ENCODE measurements at regions not wholly inside any gene's neighbourhood (a gene's known extent, or its start where the extent isn't known, plus 50 kb on each side); places are given as distances from the start of the nearest gene placed in this dataset.
"Not testable (repeated sequence)": the region's sequence is repeated elsewhere in the genome, so short reads cannot be mapped to it uniquely, and the experiment has no call there.

- intact Hi-C loops (cut with DNase I) = no loop called here
Observed at GRCh38 chr12:73158341-73158740, 886.2 kb downstream of the TRHDE start.

GRCh38 chr12:73159954-73160353 is 887.8 kb downstream of the TRHDE start:
- intact Hi-C loops (cut with DNase I) = no loop called here

More at GRCh38 chr12:73158341-73158740, 886.2 kb downstream of the TRHDE start:
- no peak for DNase-seq

GRCh38 chr12:73161970-73162369 is 889.8 kb downstream of the TRHDE start:
- DNase-seq = no peak
- intact Hi-C loops (cut with DNase I) = no loop called here

More at GRCh38 chr12:73159954-73160353, 887.8 kb downstream of the TRHDE start:
- DNase-seq = no peak

- DNase-seq = no peak
- intact Hi-C loops (cut with DNase I) = no loop called here
Observed at GRCh38 chr12:73180734-73181133, 908.6 kb downstream of the TRHDE start.

GRCh38 chr12:73181244-73181643 is 909.1 kb downstream of the TRHDE start:
- DNase-seq = no peak
- intact Hi-C loops (cut with DNase I) = no loop called here

GRCh38 chr12:73185403-73185802 is 913.2 kb downstream of the TRHDE start:
- no peak for DNase-seq
- intact Hi-C loops (cut with DNase I) = no loop called here

- intact Hi-C loops (cut with DNase I) = no loop called here
Observed at GRCh38 chr12:73186272-73186671, 914.1 kb downstream of the TRHDE start.

GRCh38 chr12:73187765-73188164 is 915.6 kb downstream of the TRHDE start:
- intact Hi-C loops (cut with DNase I) = no loop called here

More at GRCh38 chr12:73186272-73186671, 914.1 kb downstream of the TRHDE start:
- no peak for DNase-seq

GRCh38 chr12:73210548-73211204 is 938.5 kb downstream of the TRHDE start:
- intact Hi-C loops (cut with DNase I) = no loop called here
- no peak for DNase-seq

More at GRCh38 chr12:73187765-73188164, 915.6 kb downstream of the TRHDE start:
- DNase-seq = no peak

GRCh38 chr12:73220951-73221350 is 948.8 kb downstream of the TRHDE start:
- intact Hi-C loops (cut with DNase I) = no loop called here
- DNase-seq = no peak

GRCh38 chr12:73221398-73221797 is 949.2 kb downstream of the TRHDE start:
- intact Hi-C loops (cut with DNase I) = no loop called here
- no peak for DNase-seq

GRCh38 chr12:73221836-73222235 is 949.7 kb downstream of the TRHDE start:
- intact Hi-C loops (cut with DNase I) = no loop called here
- DNase-seq = no peak

GRCh38 chr12:73225371-73225937 is 953.3 kb downstream of the TRHDE start:
- DNase-seq = no peak
- intact Hi-C loops (cut with DNase I) = no loop called here

GRCh38 chr12:73225941-73226340 is 953.8 kb downstream of the TRHDE start:
- DNase-seq = no peak
- intact Hi-C loops (cut with DNase I) = no loop called here

GRCh38 chr12:73226593-73226992 is 954.4 kb downstream of the TRHDE start:
- intact Hi-C loops (cut with DNase I) = no loop called here
- no peak for DNase-seq

- intact Hi-C loops (cut with DNase I); DNase-seq: not testable (repeated sequence)
Observed at GRCh38 chr12:73228828-73229227, 956.7 kb downstream of the TRHDE start.

- intact Hi-C loops (cut with DNase I) = no loop called here
- no peak for DNase-seq
Observed at GRCh38 chr12:73235387-73235786, 963.2 kb downstream of the TRHDE start.

GRCh38 chr12:73240110-73240509 is 967.9 kb downstream of the TRHDE start:
- no peak for DNase-seq
- intact Hi-C loops (cut with DNase I) = no loop called here

- intact Hi-C loops (cut with DNase I) = no loop called here
- no peak for DNase-seq
Observed at GRCh38 chr12:73262788-73263381, 990.7 kb downstream of the TRHDE start.

GRCh38 chr12:73266206-73266605 is 994.0 kb downstream of the TRHDE start:
- intact Hi-C loops (cut with DNase I) = no loop called here
- DNase-seq = no peak

- no peak for DNase-seq
- intact Hi-C loops (cut with DNase I) = no loop called here
Observed at GRCh38 chr12:73274976-73275375, 1002.8 kb downstream of the TRHDE start.
